NCI-H1930 (cell line): ENCODE measurements at regions not wholly inside any gene's neighbourhood (a gene's known extent, or its start where the extent isn't known, plus 50 kb on each side); places are given as distances from the start of the nearest gene placed in this dataset.

Source experiments
- DNase-seq, 2 experiments: peaks; one replicate each; lab custom pipeline; 2025; lab: John Stamatoyannopoulos, UW

DNA sequence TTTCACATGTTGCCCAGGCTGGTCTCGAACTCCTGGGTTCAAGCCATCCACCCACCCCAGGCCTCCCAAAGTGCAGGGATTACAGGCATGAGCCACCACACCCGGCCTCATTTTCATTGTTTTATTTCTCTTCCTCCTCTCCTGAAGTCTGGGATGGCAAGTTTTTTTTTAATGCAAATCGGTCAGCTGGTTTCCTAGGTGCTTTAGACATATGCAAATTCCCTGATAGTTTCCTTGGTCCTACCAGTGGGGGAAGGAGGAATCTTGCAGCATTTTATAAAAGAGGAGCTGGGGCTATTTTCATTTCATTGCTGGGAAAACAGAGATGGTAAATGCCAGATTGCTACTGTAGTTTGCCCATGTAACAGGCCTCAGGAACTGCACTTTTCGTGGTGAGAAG is 179.4 kb downstream of the ACTL7B start:
- DNase-seq: no peak

DNA sequence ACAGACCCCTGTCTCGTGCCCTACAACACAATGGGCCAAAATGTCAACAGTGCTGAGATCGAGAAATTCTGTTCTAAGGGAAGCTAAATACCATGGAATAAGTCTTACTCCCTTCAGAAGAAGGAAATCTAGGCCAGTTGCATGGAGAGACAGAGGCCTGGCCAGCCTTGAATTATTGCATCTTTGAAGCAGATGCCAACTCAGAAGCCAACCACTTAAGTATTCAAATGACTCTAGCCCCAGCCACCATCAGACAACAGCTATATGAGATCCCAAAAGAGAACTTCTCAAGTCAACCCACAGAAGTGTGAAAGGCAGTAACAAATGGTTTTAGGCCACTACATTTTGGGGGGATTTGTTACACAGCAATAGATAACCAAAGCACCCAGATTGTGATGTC is 180.1 kb downstream of the ACTL7B start:
- DNase-seq: no peak

DNA sequence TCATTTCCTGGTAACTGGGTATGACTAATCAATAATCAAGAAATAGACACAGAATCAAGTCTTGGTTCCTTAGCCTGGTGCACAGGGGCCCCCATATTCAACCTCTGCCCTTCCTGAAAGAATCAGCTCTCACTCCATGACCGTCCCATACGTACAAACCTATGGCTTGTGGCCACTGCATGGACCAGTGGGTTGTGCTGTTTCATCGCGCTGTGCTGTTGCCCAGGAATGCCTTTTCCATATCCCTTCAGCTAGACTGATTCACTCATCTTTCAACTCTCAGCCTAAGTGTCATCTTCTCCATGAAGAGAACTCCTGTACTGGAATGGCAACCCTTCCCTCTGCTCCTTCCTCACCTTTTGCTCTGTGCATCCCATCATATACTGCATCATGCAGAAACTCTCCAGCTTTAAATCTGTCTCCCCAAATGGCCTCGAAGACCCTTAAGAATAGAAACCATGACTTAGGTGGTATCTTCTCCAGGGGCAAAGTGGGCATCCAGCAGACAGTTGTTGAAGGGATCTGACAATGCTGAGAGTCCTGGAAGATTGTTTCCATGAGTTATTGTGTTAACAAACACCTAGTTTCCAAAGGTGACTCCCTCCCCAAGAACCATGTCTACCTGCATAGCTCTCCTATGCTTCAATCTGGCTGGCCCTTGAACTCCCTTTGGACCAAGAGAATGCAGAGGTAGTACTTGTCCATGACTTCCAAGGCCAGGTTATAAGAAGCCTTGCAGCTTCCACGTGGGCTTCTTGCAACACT is 180.8 kb downstream of the ACTL7B start:
- no peak for DNase-seq

- DNase-seq: no peak
Measured at GRCh38 chr9:108673386-108673785, 182.4 kb downstream of the ACTL7B start.

DNA sequence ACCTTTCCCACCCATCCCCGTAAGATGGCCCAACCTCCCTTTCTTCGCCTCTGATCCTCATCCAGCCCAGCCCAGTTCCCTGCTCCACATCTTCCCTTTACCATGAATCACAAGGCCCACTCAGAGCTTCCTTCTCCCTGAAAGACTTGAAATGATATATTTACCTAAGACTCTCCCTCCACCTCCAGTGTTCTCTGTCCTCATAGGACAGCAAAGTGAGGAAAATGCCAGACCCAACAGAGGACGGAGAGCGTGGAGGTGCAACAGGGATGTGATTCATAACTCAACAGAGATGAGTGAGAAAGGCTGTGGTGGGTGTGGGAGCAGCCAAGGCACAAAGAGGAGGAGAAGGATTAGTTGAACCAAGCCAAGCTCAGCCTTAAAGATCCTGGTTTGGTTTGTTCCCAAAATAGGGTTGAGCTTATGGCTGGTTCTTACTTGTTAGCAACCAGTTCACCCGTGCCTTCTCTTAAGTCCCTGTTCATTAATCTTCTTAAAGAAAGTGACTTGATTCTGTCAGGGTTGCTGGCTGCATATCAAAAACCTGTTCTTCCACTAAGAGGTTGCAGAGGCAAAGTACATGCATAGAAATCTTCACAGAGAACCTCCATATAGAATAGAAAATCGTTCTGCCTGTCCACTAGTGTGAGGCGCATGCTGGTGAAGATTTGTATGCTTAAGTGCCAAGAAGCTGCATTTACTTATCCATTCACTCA is 183.2 kb downstream of the ACTL7B start:
- DNase-seq: no peak

GRCh38 chr9:108671794-108672193 is 184.0 kb downstream of the ACTL7B start:
- no peak for DNase-seq

DNA sequence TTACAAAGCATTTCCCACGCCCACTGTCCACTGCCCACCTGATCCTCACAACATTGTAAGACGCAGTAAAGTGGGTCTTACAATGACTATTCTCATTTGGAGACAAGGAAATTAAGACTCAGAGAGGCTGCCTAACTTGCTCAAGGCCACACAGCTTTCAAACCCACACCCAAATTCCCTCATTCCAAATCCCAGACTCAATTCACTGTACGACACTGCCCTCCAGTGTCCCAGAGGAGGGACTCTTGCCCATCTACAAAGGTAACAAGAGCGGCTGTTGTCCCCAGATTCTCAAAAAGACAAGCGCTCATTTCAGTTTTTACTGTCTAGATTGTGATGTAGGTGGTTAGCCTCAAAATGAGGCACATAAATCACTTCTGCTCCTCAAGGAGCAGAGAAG is 184.6 kb downstream of the ACTL7B start:
- DNase-seq: no peak

GRCh38 chr9:108668938-108669335 is 186.8 kb downstream of the ACTL7B start:
- DNase-seq: no peak

DNA sequence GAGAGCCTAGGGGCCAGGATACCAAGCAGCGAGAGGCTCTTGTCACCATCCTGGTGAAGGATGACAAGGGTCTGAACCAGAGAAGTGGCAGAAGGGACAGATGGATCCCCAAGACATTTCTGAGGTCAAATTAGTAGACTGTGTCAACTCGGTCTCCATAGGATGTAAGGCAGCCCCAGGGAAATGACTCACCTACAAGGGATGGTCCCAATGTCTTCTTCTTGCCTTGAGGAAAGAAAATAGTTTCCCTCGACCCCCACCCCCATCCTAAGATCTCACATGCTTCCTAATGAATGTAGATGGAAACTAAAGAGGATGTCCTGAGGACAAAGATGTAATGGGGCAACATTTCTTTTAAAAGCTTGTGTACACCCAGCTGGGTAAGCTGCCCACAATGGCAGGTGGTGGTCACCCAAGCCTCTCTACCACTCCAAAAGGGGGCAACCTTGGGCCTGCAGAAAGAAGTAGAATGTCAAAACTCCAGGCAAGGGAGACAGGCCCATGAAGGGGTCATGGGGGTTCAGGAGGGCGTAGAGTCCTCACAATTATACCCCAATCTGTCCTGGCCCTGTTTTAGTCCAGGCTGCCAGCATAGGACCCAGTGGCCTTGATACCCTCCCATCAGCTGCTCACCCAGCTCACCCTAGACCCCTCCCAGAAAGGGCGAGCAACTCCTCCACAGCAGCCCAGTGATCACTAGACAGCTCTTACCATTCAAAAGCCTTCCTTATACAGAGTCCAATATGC is 187.4 kb downstream of the ACTL7B start:
- no peak for DNase-seq

DNA sequence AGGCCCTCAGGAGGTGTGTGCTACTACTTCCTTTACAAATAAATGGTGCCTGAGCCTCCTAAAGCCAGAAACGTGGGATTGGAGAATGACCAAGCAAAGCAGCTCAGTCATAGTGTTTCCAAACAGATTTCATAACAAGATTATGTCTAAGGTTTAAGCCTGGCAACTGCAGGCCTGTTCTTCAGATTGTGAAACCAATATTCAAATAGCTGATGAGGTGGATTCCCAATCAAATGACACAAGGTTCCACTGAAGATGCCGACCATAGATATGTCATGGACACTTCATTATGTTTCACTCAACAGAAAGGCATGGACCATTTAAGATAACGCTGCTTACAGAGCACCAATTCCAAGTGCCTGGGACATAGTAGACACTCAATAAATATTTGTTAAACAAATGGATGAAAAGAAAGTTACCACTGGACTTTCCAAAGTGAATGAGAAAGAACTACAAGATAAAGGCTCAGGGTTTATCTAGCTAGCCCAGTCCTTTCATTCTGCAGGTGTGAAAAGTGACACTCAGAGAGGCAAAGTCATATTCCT is 189.5 kb downstream of the ACTL7B start:
- no peak for DNase-seq

- DNase-seq: no peak
Measured at GRCh38 chr9:108665521-108666239, 190.1 kb downstream of the ACTL7B start.

GRCh38 chr9:108664309-108665255 is 191.2 kb downstream of the ACTL7B start:
- no peak for DNase-seq

DNA sequence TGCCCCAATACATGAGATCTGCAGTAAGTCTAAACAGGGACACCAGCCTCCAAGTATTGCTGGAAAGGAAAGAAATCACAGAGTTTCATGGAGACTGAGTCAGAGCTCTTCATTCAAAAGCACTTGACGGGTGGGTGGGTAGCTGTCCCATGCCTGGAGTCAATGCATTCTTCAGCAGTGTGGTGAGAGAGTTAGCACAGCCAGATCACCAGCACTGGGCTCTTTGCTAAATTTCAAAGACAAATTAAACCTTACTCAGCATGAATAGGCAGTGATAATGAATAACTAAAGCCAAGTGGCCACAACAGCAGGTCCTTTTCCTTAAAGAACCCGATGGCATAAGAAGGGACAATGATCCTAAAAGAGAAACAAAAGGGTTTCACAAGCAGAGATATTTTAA is 192.4 kb downstream of the ACTL7B start:
- no peak for DNase-seq

DNA sequence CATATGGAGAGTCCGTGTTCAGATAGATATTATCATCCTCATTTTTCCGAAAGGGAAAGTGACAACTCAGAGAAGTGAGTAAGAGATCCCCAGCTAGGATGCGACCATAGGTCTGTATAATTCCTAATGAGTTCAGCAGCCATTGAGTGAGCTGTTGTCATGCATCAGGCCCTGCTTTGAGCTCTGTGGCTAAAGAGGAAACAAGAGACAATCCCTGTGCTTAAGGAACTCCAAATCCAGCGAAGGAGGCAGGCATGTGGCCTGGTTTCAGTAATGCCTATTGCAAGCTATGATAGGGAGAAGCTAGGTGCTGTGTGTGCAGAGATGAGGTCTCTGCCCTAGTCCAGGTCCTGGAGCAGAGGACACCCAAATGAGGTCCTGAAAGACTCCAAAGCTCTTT is 192.8 kb downstream of the ACTL7B start:
- no peak for DNase-seq

GRCh38 chr9:108662091-108662875 is 193.5 kb downstream of the ACTL7B start:
- DNase-seq: no peak

- no peak for DNase-seq
Measured at GRCh38 chr9:108656566-108656965, 199.2 kb downstream of the ACTL7B start.

GRCh38 chr9:108655818-108656217 is 200.0 kb downstream of the ACTL7B start:
- no peak for DNase-seq

DNA sequence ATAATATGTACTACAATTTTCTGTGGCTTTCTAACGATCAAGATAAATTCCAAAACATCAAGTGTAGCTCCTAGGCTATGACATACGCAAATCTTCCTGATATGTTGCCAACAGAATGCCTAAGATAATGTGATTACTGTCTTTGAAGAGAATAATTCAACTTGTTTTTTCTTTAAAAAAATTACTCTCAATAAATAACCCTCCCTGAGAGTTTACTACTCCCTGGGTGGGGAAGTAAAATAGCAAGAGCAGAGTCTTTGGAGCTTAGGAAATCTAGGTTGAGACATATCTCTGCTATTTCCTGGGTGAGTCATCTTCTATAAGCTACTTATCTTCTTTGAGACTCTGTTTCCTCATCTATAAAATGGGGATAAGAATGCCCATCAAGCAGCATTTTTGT is 201.2 kb downstream of the ACTL7B start:
- DNase-seq: no peak

- DNase-seq: no peak
Measured at GRCh38 chr9:108652851-108653250, 202.9 kb downstream of the ACTL7B start.

DNA sequence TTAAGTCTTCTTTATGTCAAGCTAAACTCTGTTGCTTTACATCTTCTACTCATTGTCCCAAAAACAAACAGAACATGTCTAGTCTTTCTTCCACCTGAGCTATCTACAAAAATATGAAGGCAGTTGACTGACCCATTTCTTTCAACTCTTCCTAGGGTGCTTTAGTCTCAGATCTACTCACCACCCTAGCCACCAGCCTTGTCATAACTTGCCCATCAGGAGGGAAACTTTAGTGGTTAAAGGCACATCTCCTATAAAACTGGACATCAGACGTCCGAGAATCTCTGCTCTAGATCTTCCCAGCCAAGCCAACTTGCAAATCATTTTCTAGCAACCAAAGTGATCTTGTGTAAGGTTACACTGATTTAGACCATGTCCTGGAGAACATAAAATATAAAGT is 205.0 kb downstream of the ACTL7B start:
- no peak for DNase-seq
